Progenitor cell of endocrine pancreas (in vitro differentiated cells): ENCODE measurements at regions not wholly inside any gene's neighbourhood (a gene's known extent, or its start where the extent isn't known, plus 50 kb on each side); places are given as distances from the start of the nearest gene placed in this dataset.

ENCODE experiments used
- DNase-seq: peaks from one replicate; pipeline ENCODE4 v3.0.0; 2021; ENCODE audit warnings: low spot score; ENCODE audit not compliant: unreplicated experiment
- H3K27ac Mint-ChIP-seq: 2 replicates; pipeline ENCODE4 v1.8.0; 2021; ENCODE audit warnings: mild to moderate bottlenecking, moderate library complexity, mixed read lengths
- H3K27me3 Mint-ChIP-seq: 2 replicates; pipeline ENCODE4 v1.8.0; 2021; ENCODE audit warnings: mixed read lengths
- H3K36me3 Mint-ChIP-seq: 2 replicates; pipeline ENCODE4 v1.8.0; 2022; ENCODE audit warnings: mixed read lengths; ENCODE audit not compliant: insufficient read depth
- H3K4me1 Mint-ChIP-seq: 2 replicates; pipeline ENCODE4 v1.8.0; 2021; ENCODE audit warnings: low read depth, mixed read lengths
- H3K4me3 Mint-ChIP-seq: 2 replicates; pipeline ENCODE4 v1.8.0; 2021; ENCODE audit warnings: low read depth, mild to moderate bottlenecking, moderate library complexity, mixed read lengths
- H3K9me3 Mint-ChIP-seq: 2 replicates; pipeline ENCODE4 v1.8.0; 2021; ENCODE audit warnings: low read depth, mixed read lengths
- TF ChIP-seq, protein P1 (sequence below): fragments of 200-600 bp; sonication (generic); IDR thresholded peaks from one replicate; pipeline ENCODE4 v1.5.0; 2021; ENCODE audit warnings: antibody characterized with exemption, mild to moderate bottlenecking; ENCODE audit not compliant: unreplicated experiment

DNA sequence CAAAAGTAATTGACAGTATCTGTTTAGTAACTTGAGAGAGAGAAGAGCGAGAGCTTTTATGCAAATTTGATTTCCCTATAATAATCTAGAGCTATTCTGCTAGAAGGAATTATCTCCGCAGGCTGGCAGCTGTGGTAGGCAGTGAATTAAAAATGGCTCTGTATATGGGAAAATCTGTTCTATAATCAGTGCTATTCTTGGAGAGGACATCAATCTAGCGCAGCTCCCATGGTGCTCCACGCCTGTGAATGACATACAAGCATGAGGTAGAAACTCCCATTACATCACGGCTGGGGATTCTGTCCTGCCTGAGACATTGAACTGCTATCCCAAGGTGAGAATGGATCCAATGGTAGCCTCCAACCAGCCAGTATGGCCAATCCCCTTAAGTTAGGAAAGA is 179.0 kb downstream of the DHX15 start:
- TF ChIP-seq, protein P1, sequence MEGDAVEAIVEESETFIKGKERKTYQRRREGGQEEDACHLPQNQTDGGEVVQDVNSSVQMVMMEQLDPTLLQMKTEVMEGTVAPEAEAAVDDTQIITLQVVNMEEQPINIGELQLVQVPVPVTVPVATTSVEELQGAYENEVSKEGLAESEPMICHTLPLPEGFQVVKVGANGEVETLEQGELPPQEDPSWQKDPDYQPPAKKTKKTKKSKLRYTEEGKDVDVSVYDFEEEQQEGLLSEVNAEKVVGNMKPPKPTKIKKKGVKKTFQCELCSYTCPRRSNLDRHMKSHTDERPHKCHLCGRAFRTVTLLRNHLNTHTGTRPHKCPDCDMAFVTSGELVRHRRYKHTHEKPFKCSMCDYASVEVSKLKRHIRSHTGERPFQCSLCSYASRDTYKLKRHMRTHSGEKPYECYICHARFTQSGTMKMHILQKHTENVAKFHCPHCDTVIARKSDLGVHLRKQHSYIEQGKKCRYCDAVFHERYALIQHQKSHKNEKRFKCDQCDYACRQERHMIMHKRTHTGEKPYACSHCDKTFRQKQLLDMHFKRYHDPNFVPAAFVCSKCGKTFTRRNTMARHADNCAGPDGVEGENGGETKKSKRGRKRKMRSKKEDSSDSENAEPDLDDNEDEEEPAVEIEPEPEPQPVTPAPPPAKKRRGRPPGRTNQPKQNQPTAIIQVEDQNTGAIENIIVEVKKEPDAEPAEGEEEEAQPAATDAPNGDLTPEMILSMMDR: no peak
- Mint-ChIP-seq H3K27ac (no peak overlapping the region), H3K4me1 (no peaks in the 10 kb centered on the region), H3K4me3 (no peak overlapping the region), H3K9me3 (no peaks in the 10 kb centered on the region), H3K27me3 (peaks cover 3% of the 10 kb centered on the region), H3K36me3 (no peaks in the 10 kb centered on the region)
- DNase-seq: no peak

GRCh38 chr4:24404281-24404680 is 180.1 kb downstream of the DHX15 start:
- Mint-ChIP-seq H3K9me3 (no peaks in the 10 kb centered on the region), H3K4me3 (no peak overlapping the region), H3K4me1 (no peaks in the 10 kb centered on the region), H3K27ac (no peak overlapping the region), H3K27me3 (peaks cover 3% of the 10 kb centered on the region), H3K36me3 (no peaks in the 10 kb centered on the region)
- DNase-seq: no peak
- TF ChIP-seq, protein P1: no peak

GRCh38 chr4:24403265-24403664 is 181.1 kb downstream of the DHX15 start:
- no peaks in the 10 kb centered on the region for H3K4me1 Mint-ChIP-seq
- H3K36me3 Mint-ChIP-seq: no peaks in the 10 kb centered on the region
- TF ChIP-seq, protein P1: no peak
- H3K27me3 Mint-ChIP-seq: peaks cover 7% of the 10 kb centered on the region
- no peaks in the 10 kb centered on the region for H3K9me3 Mint-ChIP-seq
- no peak for DNase-seq
- no peak overlapping the region for H3K4me3 Mint-ChIP-seq
- H3K27ac Mint-ChIP-seq: no peak overlapping the region

GRCh38 chr4:24400537-24400936 is 183.8 kb downstream of the DHX15 start:
- Mint-ChIP-seq H3K4me3 (no peak overlapping the region), H3K27ac (no peak overlapping the region), H3K4me1 (no peaks in the 10 kb centered on the region), H3K36me3 (no peaks in the 10 kb centered on the region), H3K9me3 (no peaks in the 10 kb centered on the region), H3K27me3 (peaks cover 17% of the 10 kb centered on the region)
- DNase-seq: no peak
- TF ChIP-seq, protein P1: no peak

DNA sequence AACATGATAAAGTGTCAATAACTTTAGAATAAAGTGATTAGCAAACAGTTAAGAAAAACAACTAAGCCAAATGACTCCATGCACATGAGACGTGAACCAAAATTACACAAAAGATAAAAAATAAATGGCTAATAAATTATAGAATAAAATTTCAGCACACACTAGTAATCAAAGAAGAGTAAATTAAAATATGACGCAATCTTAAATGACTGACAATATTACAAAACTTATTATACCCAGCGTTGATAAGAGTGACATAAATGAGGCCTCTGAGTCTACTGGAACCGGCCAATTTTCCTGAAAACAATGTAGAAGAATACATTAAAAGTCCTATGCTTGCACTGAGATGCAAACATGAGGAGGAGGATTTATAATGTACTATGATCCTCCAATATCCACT is 187.4 kb downstream of the DHX15 start:
- Mint-ChIP-seq H3K27ac (no peak overlapping the region), H3K9me3 (no peaks in the 10 kb centered on the region), H3K27me3 (peaks cover 41% of the 10 kb centered on the region), H3K4me3 (no peak overlapping the region), H3K36me3 (no peaks in the 10 kb centered on the region), H3K4me1 (peaks cover 8% of the 10 kb centered on the region)
- DNase-seq: no peak
- TF ChIP-seq, protein P1: no peak
